KMS-11 (cell line): ENCODE measurements at regions not wholly inside any gene's neighbourhood (a gene's known extent, or its start where the extent isn't known, plus 50 kb on each side); places are given as distances from the start of the nearest gene placed in this dataset.
A peak's percentile ranks its signal among the peaks of the same experiment; 100 is the strongest.

ENCODE experiments used
- H2AFZ ChIP-seq: fragments of 200-600 bp; sonication (generic); 2 replicates; pipeline ENCODE4 v1.6.1; 2016; ENCODE audit warnings: antibody characterized with exemption, mixed run types, low read depth
- H3K27ac ChIP-seq: fragments of 200-600 bp; sonication (generic); 2 replicates; pipeline ENCODE4 v1.6.1; 2016; ENCODE audit warnings: mild to moderate bottlenecking, mixed run types
- H3K27me3 ChIP-seq: fragments of 200-600 bp; sonication (generic); 2 replicates; pipeline ENCODE4 v1.6.1; 2017; ENCODE audit warnings: mild to moderate bottlenecking, low read depth, mixed run types, moderate library complexity; ENCODE audit not compliant: insufficient read depth
- H3K36me3 ChIP-seq: fragments of 200-600 bp; sonication (generic); 2 replicates; pipeline ENCODE4 v1.6.1; 2017; ENCODE audit warnings: mild to moderate bottlenecking, mixed run types; ENCODE audit not compliant: insufficient read depth
- H3K4me1 ChIP-seq: fragments of 200-600 bp; sonication (generic); 2 replicates; pipeline ENCODE4 v1.6.1; 2016; ENCODE audit warnings: mild to moderate bottlenecking, low read depth, mixed run types; ENCODE audit not compliant: poor library complexity, severe bottlenecking
- H3K4me2 ChIP-seq: fragments of 200-600 bp; sonication (generic); 2 replicates; pipeline ENCODE4 v1.7.0; 2016; ENCODE audit warnings: mild to moderate bottlenecking, mixed run types
- H3K4me3 ChIP-seq: fragments of 200-600 bp; sonication (generic); IDR thresholded peaks from 2 replicates; pipeline ENCODE4 v1.6.1; 2017; ENCODE audit warnings: low read depth, low read length, mixed read lengths; ENCODE audit not compliant: insufficient read depth
- H3K79me2 ChIP-seq: fragments of 200-600 bp; sonication (generic); 2 replicates; pipeline ENCODE4 v1.6.1; 2016; ENCODE audit warnings: low read depth, mixed run types; ENCODE audit not compliant: insufficient read depth
- H3K9ac ChIP-seq: fragments of 200-600 bp; sonication (generic); 2 replicates; pipeline ENCODE4 v1.6.1; 2016; ENCODE audit warnings: mild to moderate bottlenecking, mixed run types
- H4K20me1 ChIP-seq: fragments of 200-600 bp; sonication (generic); 2 replicates; pipeline ENCODE4 v1.6.1; 2016; ENCODE audit warnings: mild to moderate bottlenecking, mixed run types; ENCODE audit not compliant: insufficient read depth
- TF ChIP-seq, protein P1 (sequence below): fragments of 200-600 bp; sonication (generic); conservative IDR thresholded peaks from 2 replicates; pipeline ENCODE4 v1.6.1; 2017; ENCODE audit warnings: low read depth, mild to moderate bottlenecking, antibody characterized with exemption, low read length, moderate library complexity, mixed read lengths

DNA sequence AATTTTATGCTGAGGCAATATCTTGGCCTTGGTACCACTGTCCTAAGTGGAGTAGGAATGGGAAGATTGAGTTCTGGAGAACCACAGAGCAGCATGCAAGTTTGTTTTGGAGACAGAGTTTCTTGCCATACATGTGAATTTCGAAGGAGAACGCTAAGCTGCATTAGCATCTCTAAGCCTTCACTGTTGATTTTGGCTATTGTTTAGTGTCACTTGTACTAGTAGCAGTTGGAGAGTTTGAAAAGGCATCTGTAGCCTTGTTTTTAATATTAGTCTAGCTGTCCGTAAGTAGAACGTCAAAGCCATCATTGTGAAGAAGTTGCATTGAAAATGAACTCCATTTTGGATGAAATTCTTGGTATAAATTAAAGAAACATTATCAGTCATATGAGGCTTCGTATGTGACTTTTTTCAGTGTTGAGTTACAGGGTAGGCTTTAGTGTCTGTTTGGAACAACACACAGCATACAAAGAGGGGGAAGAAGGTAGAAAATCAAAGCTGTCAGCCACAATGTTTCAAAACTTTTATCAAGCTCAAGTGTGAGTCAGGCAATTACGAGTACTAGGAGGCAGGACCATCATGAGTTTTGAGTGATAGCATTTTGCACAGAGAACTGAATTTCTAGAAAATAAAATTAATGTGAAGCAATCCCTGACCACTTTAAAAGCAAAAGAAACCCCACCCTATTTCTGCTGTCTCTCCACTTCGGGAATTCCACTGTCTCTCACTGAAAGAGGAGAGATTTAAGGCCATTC, 70.2 kb upstream of the NAV3 start:
- Histone ChIP-seq H3K4me3 (no peak overlapping the region), H4K20me1 (no peaks in the 10 kb centered on the region), H3K27me3 (no peaks in the 10 kb centered on the region), H3K36me3 (no peaks in the 10 kb centered on the region), H3K4me2 (no peak overlapping the region), H3K79me2 (no peaks in the 10 kb centered on the region), H2AFZ (no peak overlapping the region), H3K9ac (no peak overlapping the region), H3K4me1 (no peaks in the 10 kb centered on the region), H3K27ac (no peak overlapping the region)
- TF ChIP-seq, protein P1, sequence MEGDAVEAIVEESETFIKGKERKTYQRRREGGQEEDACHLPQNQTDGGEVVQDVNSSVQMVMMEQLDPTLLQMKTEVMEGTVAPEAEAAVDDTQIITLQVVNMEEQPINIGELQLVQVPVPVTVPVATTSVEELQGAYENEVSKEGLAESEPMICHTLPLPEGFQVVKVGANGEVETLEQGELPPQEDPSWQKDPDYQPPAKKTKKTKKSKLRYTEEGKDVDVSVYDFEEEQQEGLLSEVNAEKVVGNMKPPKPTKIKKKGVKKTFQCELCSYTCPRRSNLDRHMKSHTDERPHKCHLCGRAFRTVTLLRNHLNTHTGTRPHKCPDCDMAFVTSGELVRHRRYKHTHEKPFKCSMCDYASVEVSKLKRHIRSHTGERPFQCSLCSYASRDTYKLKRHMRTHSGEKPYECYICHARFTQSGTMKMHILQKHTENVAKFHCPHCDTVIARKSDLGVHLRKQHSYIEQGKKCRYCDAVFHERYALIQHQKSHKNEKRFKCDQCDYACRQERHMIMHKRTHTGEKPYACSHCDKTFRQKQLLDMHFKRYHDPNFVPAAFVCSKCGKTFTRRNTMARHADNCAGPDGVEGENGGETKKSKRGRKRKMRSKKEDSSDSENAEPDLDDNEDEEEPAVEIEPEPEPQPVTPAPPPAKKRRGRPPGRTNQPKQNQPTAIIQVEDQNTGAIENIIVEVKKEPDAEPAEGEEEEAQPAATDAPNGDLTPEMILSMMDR: no peak

DNA sequence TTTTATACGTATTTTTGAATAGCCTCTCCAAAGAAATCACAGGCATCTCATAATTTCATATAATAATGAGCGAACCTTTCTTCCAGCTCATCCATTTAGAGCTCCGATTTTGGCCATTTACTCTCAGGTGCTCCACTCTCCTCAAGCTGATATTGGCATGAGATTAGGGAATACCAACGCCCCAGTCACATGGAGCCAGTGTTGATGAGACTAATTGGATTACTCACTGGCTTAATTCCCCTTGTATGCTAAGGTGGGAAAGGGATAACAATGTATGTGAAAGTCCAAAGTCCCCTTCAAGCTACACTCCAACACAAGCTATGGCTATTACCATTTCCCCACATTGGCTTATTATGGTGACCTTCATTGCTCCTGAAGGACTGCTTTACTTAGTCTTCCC, 76.6 kb upstream of the NAV3 start:
- H3K79me2 ChIP-seq: no peaks in the 10 kb centered on the region
- H3K4me3 ChIP-seq: no peak overlapping the region
- no peaks in the 10 kb centered on the region for H3K27me3 ChIP-seq
- H2AFZ ChIP-seq: no peak overlapping the region
- no peaks in the 10 kb centered on the region for H3K36me3 ChIP-seq
- TF ChIP-seq, protein P1: no peak
- peaks cover 34% of the 10 kb centered on the region for H3K4me1 ChIP-seq
- no peaks in the 10 kb centered on the region for H4K20me1 ChIP-seq
- no peak overlapping the region for H3K27ac ChIP-seq
- no peak overlapping the region for H3K4me2 ChIP-seq
- no peak overlapping the region for H3K9ac ChIP-seq

DNA sequence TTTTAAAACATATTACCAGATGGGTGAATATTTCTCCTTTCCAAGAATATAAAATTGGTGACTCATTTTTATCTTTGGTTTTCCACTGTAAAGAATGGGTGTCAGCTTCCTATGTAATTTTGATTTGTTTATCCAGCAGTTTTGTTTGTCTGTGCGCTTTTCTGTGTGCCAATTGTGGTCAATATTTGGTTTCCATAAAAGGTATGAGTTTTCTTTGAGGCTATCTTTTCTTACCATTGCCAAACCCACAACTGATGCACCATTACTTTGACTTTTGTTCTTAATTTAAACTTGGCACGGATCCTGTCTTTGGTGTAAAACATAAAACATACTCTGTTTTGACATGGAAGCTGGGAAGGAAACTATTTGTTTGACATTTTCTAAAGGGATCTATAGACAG, 78.8 kb upstream of the NAV3 start:
- no peak overlapping the region for H2AFZ ChIP-seq
- peak overlapping the region; percentile 69 for H3K4me2 ChIP-seq
- H3K79me2 ChIP-seq: no peaks in the 10 kb centered on the region
- H3K36me3 ChIP-seq: no peaks in the 10 kb centered on the region
- H3K4me1 ChIP-seq: peaks cover 37% of the 10 kb centered on the region
- no peak overlapping the region for H3K4me3 ChIP-seq
- no peaks in the 10 kb centered on the region for H4K20me1 ChIP-seq
- no peak overlapping the region; the same call in 1 of the 2 replicates for H3K27ac ChIP-seq
- no peak overlapping the region for H3K9ac ChIP-seq
- no peaks in the 10 kb centered on the region for H3K27me3 ChIP-seq
- TF ChIP-seq, protein P1: no peak

DNA sequence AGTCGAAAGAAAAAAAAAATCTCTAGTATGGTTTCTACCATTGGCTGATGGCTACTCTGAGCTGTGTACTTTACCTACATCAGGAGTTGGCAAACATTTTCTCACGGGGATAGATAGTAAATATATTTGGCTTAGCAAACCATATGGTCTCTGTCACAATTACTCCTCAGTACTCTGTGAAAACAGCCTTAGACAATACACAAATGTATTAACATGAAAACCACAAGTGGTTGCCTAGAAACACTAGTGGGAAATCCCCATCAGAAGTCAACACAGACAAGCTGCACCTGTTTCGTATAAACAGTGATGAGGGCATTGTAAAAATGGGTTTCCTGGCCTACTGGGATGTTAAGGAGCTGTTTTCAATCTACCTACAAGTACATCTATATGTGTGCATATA, 84.6 kb upstream of the NAV3 start:
- Histone ChIP-seq H3K4me1 (peaks cover 35% of the 10 kb centered on the region), H4K20me1 (no peaks in the 10 kb centered on the region), H3K9ac (peak overlapping the region; percentile 30; the same call in 1 of the 2 replicates), H3K27ac (peak overlapping the region; percentile 74), H2AFZ (no peak overlapping the region), H3K79me2 (no peaks in the 10 kb centered on the region), H3K27me3 (no peaks in the 10 kb centered on the region), H3K4me3 (no peak overlapping the region), H3K4me2 (peak overlapping the region; percentile 34), H3K36me3 (no peaks in the 10 kb centered on the region)
- TF ChIP-seq, protein P1: no peak
